NCI-H187 (cell line): ENCODE measurements at regions not wholly inside any gene's neighbourhood (a gene's known extent, or its start where the extent isn't known, plus 50 kb on each side); places are given as distances from the start of the nearest gene placed in this dataset.

Experiments used
- DNase-seq, 2 experiments: peaks; one replicate each; lab custom pipeline; 2025; lab: John Stamatoyannopoulos, UW

- DNase-seq: no peak
Observed at GRCh38 chr5:88544136-88544645, 275.5 kb upstream of the TMEM161B start.

GRCh38 chr5:88542786-88543185 is 274.1 kb upstream of the TMEM161B start:
- no peak for DNase-seq

- DNase-seq: no peak
Observed at GRCh38 chr5:88540471-88541115, 271.9 kb upstream of the TMEM161B start.

- no peak for DNase-seq
Observed at GRCh38 chr5:88539693-88540365, 271.2 kb upstream of the TMEM161B start.

- DNase-seq: no peak
Observed at GRCh38 chr5:88539026-88539425, 270.4 kb upstream of the TMEM161B start.

GRCh38 chr5:88536146-88536545 is 267.5 kb upstream of the TMEM161B start:
- no peak for DNase-seq

- DNase-seq: no peak
Observed at GRCh38 chr5:88524941-88525340, 256.3 kb upstream of the TMEM161B start.

- no peak for DNase-seq
Observed at GRCh38 chr5:88519066-88519465, 250.4 kb upstream of the TMEM161B start.

GRCh38 chr5:88518131-88519016 is 249.7 kb upstream of the TMEM161B start:
- DNase-seq: no peak

GRCh38 chr5:88515881-88516819 is 247.5 kb upstream of the TMEM161B start:
- no peak for DNase-seq

- no peak for DNase-seq
Observed at GRCh38 chr5:88515068-88515467, 246.4 kb upstream of the TMEM161B start.

GRCh38 chr5:88509403-88509802 is 240.8 kb upstream of the TMEM161B start:
- no peak for DNase-seq

GRCh38 chr5:88507261-88507660 is 238.6 kb upstream of the TMEM161B start:
- no peak for DNase-seq

GRCh38 chr5:88503406-88503805 is 234.8 kb upstream of the TMEM161B start:
- DNase-seq: no peak

GRCh38 chr5:88503041-88503345 is 234.3 kb upstream of the TMEM161B start:
- no peak for DNase-seq

GRCh38 chr5:88502179-88503040 is 233.8 kb upstream of the TMEM161B start:
- DNase-seq: no peak

GRCh38 chr5:88495810-88496209 is 227.2 kb upstream of the TMEM161B start:
- DNase-seq: no peak

- no peak for DNase-seq
Observed at GRCh38 chr5:88490874-88491273, 222.2 kb upstream of the TMEM161B start.

- DNase-seq: no peak
Observed at GRCh38 chr5:88489364-88489763, 220.7 kb upstream of the TMEM161B start.

- DNase-seq: no peak
Observed at GRCh38 chr5:88488561-88488960, 219.9 kb upstream of the TMEM161B start.

- no peak for DNase-seq
Observed at GRCh38 chr5:88488130-88488529, 219.5 kb upstream of the TMEM161B start.
